Stimulated activated CD8-positive, alpha-beta memory T cell treated with anti-CD3 and anti-CD28 coated beads, Interleukin-15, amount 100 ng/mL, for 48 hours (primary cell): ENCODE measurements at regions not wholly inside any gene's neighbourhood (a gene's known extent, or its start where the extent isn't known, plus 50 kb on each side); places are given as distances from the start of the nearest gene placed in this dataset.

Source experiments
- DNase-seq, 2 donors: peaks; one replicate each; pipeline ENCODE4 v3.0.0-alpha.2; 2020; ENCODE audit warnings: low read depth in 2 of 2

DNA sequence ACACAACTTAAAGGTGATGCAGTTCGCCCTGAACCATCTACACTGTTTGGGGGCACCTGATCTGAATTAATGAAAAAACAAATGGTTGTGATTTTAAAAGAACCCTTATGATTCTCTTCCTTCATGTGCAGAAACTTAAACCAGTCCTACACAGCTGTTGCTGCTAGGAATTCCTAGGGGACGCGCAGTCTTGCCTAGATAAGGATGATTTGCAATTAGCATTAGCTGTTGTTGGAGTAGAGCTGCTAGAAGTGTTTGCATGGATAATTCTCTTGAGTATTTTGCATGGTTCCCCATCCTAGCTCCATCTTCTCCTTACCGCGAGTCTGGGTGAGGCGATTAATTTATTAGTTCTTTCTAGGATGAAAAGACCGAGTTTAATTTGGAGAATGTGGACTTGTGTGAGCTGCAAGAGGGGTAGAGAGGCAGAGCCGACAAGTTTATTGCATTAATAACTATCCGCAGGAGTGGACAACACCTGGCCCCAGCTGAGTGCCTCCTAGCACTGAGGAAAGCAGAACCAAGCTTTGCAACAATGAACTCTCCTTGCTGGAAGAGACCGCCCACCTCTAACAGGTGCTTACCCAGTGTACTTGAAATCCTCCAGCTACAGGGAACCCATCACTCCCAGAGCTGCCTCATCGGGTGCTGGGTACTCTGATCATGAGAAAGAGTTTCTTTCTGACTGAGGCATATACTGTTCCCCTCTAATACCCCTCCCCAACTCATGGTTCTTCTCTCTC is 75.0 kb upstream of the WNT7A start:
- DNase-seq, result no peak

DNA sequence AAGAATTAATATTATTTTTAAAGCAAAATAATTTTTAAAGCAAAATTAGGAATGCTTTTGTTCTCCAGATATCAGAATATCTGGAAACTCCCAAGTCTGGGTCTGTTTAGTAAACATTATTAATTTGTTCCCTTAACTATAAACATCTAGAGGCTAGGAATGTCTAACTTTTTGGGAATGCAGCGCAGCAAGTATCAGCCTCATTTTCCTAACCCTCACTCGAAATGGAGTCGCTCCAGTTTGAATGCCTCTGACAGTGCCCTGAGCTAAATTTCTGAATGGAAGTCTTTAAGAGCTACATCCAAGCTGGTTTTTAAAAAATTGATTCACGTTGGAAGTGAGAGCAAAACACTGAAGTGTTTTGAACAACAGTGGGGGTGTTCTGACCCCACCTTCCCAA is 74.4 kb upstream of the WNT7A start:
- DNase-seq, result no peak

DNA sequence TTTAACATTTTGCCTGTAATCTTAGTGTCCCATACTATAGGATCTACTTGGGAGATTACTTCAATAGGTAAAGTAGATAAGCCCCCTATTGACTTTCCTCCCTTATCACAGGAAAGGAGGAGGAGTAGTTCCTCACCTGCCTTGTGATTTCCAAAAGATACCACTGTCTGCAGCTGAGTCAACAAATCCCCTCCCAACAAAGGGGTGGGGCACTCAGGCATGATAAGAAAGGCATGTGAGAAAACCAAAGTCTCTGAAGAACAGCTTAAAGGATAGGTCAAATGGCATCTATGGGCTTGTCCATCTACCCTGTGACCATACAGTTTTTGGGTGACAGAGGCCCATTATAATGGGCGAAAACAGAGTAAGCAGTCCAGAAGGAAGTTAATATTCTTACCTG is 71.3 kb upstream of the WNT7A start:
- no peak for DNase-seq

DNA sequence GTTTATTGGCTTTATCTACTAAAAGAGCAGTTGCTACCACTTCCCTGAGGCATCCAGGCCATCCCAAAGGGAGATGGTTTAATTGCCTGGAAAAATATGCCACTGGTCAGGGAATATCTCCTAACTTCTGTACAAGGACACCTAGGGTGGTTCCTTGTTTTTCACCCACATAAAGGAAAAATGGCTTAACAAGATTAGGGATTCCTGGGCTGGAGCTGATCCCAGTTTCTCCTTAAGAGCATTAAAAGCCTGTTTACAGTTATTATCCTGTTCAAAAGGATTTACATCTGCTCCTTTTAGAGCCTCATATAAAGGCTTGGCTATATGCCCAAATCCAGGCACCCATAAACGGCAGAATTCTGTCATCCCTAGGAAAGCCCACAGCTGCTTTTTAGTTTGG is 70.2 kb upstream of the WNT7A start:
- no peak for DNase-seq

DNA sequence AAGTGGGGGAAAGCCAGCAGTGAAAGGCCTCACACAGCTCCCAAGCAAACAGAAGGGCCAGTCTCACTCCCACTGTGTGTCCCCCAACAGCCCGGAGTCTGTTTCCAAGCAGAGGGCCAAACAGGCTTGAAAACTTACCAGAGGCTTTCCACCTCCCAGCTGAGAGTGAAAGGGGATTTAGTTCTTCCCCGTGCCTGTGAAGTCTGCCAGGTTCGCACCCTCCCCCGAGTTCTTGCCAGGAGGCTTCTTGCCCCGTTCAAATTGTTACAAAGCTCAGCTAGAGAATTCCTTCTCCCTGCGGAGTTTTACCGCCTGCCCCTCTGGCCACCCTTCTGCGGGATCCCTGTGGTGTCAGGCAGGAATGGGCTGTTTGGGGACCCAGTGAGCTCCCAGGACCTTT is 68.0 kb upstream of the WNT7A start:
- DNase-seq, result no peak

DNA sequence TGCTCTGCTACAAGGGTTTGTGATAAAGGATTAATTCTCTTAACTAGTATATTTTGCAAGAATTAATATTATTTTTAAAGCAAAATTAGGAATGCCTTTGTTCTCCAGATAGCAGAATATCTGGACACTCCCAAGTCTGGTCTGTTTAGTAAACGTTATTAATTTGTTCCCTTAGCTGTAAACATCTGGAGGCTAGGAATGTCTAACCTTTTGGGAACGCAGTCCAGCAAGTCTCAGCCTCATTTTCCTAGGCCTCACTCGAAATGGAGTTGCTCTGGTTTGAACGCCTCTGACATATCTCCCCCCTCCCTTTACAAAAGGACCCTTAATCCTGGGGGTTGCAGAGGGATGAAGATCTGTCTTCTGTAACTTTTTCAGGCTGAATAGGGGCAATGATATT is 59.3 kb upstream of the WNT7A start:
- no peak for DNase-seq

DNA sequence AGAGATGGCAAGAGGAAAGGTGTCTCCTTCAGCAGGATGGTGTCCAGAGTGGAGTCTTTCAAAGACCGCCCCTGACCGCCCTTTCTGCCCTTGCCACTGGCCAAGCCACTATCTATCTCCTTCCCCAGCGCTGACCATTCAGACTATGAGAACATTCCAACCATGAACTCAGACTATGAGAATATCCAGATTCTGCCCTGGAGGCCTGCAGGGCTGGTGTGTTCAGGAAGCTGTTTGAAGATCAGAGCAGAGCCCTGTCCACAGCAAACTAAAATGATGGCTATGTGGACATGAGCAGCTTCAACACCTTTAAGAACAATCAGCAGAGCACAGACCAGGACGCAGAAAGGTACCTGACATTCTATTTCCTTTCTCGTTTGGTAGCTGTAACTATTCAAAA is 57.3 kb upstream of the WNT7A start:
- DNase-seq, result no peak

DNA sequence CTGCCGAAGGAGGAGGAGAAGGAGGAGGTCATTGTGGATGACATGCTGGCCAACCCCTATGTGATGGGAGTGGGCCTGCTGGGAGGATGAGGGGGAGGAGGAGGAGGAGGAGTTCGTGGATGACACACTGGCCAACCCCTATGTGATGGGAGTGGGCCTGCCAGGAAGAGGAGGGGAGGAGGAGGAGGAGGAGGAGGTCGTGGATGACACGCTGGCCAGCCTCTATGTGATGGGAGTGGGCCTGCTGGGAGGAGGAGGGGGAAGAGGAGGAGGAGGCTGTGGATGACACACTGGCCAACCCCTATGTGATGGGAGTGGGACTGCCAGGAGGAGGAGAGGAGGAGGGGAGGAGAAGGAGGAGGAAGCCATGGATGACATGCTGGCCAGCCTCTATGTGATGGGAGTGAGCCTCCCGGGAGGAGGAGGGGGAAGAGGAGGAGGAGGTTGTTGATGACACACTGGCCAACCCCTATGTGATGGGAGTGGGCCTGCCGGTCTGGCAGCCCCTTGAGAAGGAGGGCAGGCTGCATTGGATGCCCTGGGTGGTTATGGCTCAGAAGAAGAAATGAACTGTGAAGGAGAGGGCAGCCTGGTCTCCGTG is 55.7 kb upstream of the WNT7A start:
- DNase-seq, result no peak

DNA sequence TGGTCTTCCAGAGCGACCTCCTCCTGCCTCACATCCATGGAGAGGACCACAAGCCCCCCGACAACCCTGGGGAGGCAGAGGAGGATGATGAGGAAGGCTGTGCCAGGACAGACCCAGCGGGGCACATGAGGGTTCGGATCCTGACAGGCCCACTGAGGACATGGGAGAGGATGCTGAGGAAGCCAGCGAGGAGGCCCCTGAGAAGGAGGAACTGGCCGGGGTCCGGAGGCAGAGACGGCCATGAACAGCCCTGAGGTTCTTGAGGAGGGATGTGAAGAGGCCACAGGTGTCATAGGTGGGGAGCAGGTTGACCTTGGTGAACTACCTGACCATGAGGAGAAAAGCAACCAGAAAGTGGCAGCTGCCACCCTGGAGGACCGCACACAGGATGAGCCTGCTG is 54.9 kb upstream of the WNT7A start:
- no peak for DNase-seq

DNA sequence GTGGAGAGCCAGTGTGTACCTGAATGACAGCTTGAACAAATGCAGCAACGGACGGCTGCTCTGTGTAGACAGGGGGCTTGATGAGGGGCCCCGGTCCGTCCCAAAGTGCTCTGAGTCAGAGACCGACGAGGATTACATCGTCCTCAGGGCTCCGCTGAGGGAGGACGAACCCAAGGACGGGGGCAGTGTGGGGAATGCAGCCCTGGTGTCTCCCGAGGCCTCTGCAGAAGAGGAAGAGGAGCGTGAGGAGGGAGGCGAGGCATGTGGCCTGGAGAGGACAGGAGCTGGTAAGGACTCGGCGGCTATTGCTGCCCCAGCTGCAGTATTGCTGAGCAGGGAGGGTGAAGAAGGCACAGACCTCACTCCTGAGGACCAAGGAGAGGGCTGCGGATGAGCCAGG is 54.4 kb upstream of the WNT7A start:
- no peak for DNase-seq

DNA sequence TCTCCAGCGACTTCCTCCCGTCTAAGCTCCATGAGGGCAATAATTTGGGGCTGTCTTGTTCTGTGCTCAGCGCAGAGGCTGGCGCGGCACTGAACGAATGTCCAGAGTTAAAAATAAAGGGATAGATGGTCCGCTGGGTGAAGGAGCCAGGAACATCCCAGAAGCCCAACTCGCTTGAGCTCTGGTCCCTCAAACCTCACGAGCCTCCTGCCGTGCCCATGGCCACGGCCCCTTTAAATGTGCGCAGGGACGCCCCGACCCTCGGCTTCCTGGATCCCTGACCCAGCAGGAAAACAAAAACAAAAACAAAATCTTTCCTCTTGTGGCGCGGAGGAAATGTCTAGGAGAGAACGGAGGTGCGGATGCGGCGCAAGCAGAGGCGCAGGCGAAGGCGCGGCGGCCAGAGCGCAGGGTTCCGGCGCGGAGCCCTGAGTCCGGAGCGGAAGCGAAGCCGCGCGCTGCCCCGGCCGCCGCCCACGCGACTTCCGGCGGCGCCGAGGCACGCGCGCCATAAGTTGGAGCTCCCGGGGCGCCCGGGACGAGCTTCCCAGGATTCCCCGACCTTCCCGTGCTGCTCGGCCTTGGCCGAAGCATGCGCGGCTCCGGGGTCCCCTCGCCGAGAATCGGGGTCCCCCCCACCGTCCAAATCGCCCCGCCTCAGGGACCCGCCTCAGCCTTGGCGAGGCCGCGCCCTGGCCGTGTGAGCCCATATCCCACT is 52.9 kb upstream of the WNT7A start:
- no peak for DNase-seq

DNA sequence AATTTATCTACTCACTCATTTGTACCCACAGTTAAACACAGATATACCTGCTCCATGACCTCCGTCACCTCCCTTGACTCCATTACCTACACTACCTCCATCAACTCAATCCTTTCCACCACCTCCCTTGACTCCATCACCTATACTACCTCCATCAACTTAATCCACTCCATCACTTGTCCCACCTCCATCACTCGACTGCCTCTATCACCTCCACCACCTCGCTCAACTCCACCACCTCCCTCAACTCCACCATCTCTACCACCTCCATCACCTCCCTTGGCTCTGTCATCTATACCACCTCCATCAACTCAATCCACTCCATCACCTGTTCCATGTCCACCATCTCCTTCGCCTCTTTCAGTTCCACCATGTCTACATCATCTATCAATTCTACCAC is 51.3 kb upstream of the WNT7A start:
- DNase-seq, result no peak
